SK-N-SH treated with all-trans-retinoic acid at 6 μM for 48 hours (cell line): ENCODE measurements at regions not wholly inside any gene's neighbourhood (a gene's known extent, or its start where the extent isn't known, plus 50 kb on each side); places are given as distances from the start of the nearest gene placed in this dataset.

Experiments
- CSRNP3 ChIP-seq: fragments of 250-450 bp; sonication (Bioruptor Pico); IDR thresholded peaks from 2 replicates; pipeline ENCODE4 v1.5.1; 2021; ENCODE audit warnings: mild to moderate bottlenecking, moderate library complexity
- OSR1 ChIP-seq: fragments of 250-450 bp; sonication (Bioruptor Pico); IDR thresholded peaks from 2 replicates; pipeline ENCODE4 v1.8.0; 2022; ENCODE audit warnings: moderate library complexity, mild to moderate bottlenecking, inconsistent platforms
- POU6F1 ChIP-seq: fragments of 250-450 bp; sonication (Bioruptor Pico); IDR thresholded peaks from 2 replicates; pipeline ENCODE4 v1.8.0; 2021; ENCODE audit warnings: low read depth, mild to moderate bottlenecking, moderate library complexity, borderline replicate concordance
- RARB ChIP-seq: fragments of 250-450 bp; sonication (Bioruptor Pico); IDR thresholded peaks from 2 replicates; pipeline ENCODE4 v1.8.0; 2021; ENCODE audit warnings: mild to moderate bottlenecking, moderate library complexity
- TOX ChIP-seq: fragments of 250-450 bp; sonication (Bioruptor Pico); IDR thresholded peaks from 2 replicates; pipeline ENCODE4 v1.8.0; 2021; ENCODE audit warnings: mild to moderate bottlenecking, moderate library complexity, borderline replicate concordance
- TSHZ2 ChIP-seq: fragments of 250-450 bp; sonication (Bioruptor Pico); IDR thresholded peaks from 2 replicates; pipeline ENCODE4 v1.5.0; 2020; ENCODE audit warnings: mild to moderate bottlenecking, moderate library complexity
- ZFP30 ChIP-seq: fragments of 450-650 bp; formaldehyde crosslinking; IDR thresholded peaks from 2 replicates; pipeline ENCODE4 v1.5.0; 2022; ENCODE audit warnings: mild to moderate bottlenecking, moderate library complexity
- ZNF565 ChIP-seq: fragments of 450-650 bp; formaldehyde crosslinking; conservative IDR thresholded peaks from 2 replicates; pipeline ENCODE4 v1.5.0; 2020; ENCODE audit warnings: low read depth, mild to moderate bottlenecking, moderate library complexity

GRCh38 chr2:128598862-128599441, 280.3 kb upstream of the HS6ST1 start:
- no peak for TF ChIP-seq OSR1
- no peak for TF ChIP-seq ZFP30 (CRISPR knock-in tag)
- TF ChIP-seq POU6F1 (CRISPR knock-in tag) = no peak
- no peak for TF ChIP-seq TSHZ2 (CRISPR knock-in tag)
- TF ChIP-seq RARB (CRISPR knock-in tag) = no peak
- no peak for TF ChIP-seq TOX
- TF ChIP-seq ZNF565 (CRISPR knock-in tag) = no peak
- TF ChIP-seq CSRNP3 (CRISPR knock-in tag) = no peak
